ENCODE measurements at regions not wholly inside any gene's neighbourhood (a gene's known extent, or its start where the extent isn't known, plus 50 kb on each side); places are given as distances from the start of the nearest gene placed in this dataset.
"Not testable (repeated sequence)": the region's sequence is repeated elsewhere in the genome, so short reads cannot be mapped to it uniquely, and the experiment has no call there.

- Mint-ChIP-seq H3K27ac (no peak overlapping the region), H3K27me3 (no peaks in the 10 kb centered on the region), H3K4me1 (no peaks in the 10 kb centered on the region), H3K36me3 (ENCODE audit: low read depth) (no peaks in the 10 kb centered on the region), H3K9me3 (ENCODE audit: low read depth) (no peaks in the 10 kb centered on the region), H3K4me3 (no peak overlapping the region)
- intact Hi-C loops (cut with DNase I, micrococcal nuclease), result no loop called here
- ATAC-seq, result no peak
- DNase-seq, result no peak
- ChIA-PET POLR2A (no interaction called here), CTCF (no interaction called here)
Observed at GRCh38 chr10:28894146-28894545, 216.8 kb downstream of the BAMBI start.

GRCh38 chr10:28895671-28896070, 218.3 kb downstream of the BAMBI start:
- H3K36me3 Mint-ChIP-seq (ENCODE audit: low read depth); DNase-seq; H3K4me1 Mint-ChIP-seq; POLR2A ChIA-PET; H3K9me3 Mint-ChIP-seq (ENCODE audit: low read depth); H3K27me3 Mint-ChIP-seq; H3K4me3 Mint-ChIP-seq; CTCF ChIA-PET; H3K27ac Mint-ChIP-seq; intact Hi-C loops (cut with DNase I, micrococcal nuclease); ATAC-seq: not testable (repeated sequence)

GRCh38 chr10:28896791-28897409, 219.6 kb downstream of the BAMBI start:
- DNase-seq; POLR2A ChIA-PET; H3K4me3 Mint-ChIP-seq; H3K27me3 Mint-ChIP-seq; H3K36me3 Mint-ChIP-seq (ENCODE audit: low read depth); intact Hi-C loops (cut with DNase I, micrococcal nuclease); H3K4me1 Mint-ChIP-seq; H3K27ac Mint-ChIP-seq; H3K9me3 Mint-ChIP-seq (ENCODE audit: low read depth); ATAC-seq: not testable (repeated sequence)
- CTCF ChIA-PET, result interaction anchor here (0.6 to 1.2 kb wide), 3 partner anchors 24 to 175 kb away, joined by 3 read pairs; no protein-coding TSS in a partner anchor

- Mint-ChIP-seq H3K36me3 (ENCODE audit: low read depth) (no peaks in the 10 kb centered on the region), H3K9me3 (ENCODE audit: low read depth) (no peaks in the 10 kb centered on the region), H3K27ac (no peak overlapping the region), H3K4me1 (no peaks in the 10 kb centered on the region), H3K27me3 (no peaks in the 10 kb centered on the region), H3K4me3 (no peak overlapping the region)
- ChIA-PET CTCF (interaction anchor here (0.6 to 1.2 kb wide), 2 partner anchors 23 to 157 kb away, joined by 3 read pairs; no protein-coding TSS in a partner anchor), POLR2A (no interaction called here)
- DNase-seq (no peak), ATAC-seq (no peak)
- intact Hi-C loops (cut with DNase I, micrococcal nuclease), result no loop called here
Observed at GRCh38 chr10:28897617-28898464, 220.5 kb downstream of the BAMBI start.

GRCh38 chr10:28902215-28902614, 224.9 kb downstream of the BAMBI start:
- no peak overlapping the region for H3K27ac Mint-ChIP-seq
- intact Hi-C loops (cut with DNase I, micrococcal nuclease), result no loop called here
- H3K9me3 Mint-ChIP-seq (ENCODE audit: low read depth), result no peaks in the 10 kb centered on the region
- DNase-seq (no peak), ATAC-seq (no peak)
- no peaks in the 10 kb centered on the region for H3K4me1 Mint-ChIP-seq
- H3K36me3 Mint-ChIP-seq (ENCODE audit: low read depth), result no peaks in the 10 kb centered on the region
- ChIA-PET CTCF (no interaction called here), POLR2A (no interaction called here)
- H3K4me3 Mint-ChIP-seq, result no peak overlapping the region
- no peaks in the 10 kb centered on the region for H3K27me3 Mint-ChIP-seq

- no peaks in the 10 kb centered on the region for H3K27me3 Mint-ChIP-seq
Observed at GRCh38 chr10:28903063-28903462, 225.7 kb downstream of the BAMBI start.

GRCh38 chr10:28903736-28904135, 226.4 kb downstream of the BAMBI start:
- no peak for DNase-seq
- intact Hi-C loops (cut with DNase I, micrococcal nuclease), result no loop called here
- ATAC-seq, result no peak
- no peaks in the 10 kb centered on the region for H3K4me1 Mint-ChIP-seq
- no peak overlapping the region for H3K4me3 Mint-ChIP-seq
- no peaks in the 10 kb centered on the region for H3K27me3 Mint-ChIP-seq
- H3K36me3 Mint-ChIP-seq (ENCODE audit: low read depth), result no peaks in the 10 kb centered on the region
- ChIA-PET POLR2A (no interaction called here), CTCF (interaction anchor here (0.6 kb wide), 1 partner anchor 546 kb away, joined by 3 read pairs; no protein-coding TSS in a partner anchor)
- no peaks in the 10 kb centered on the region for H3K9me3 Mint-ChIP-seq (ENCODE audit: low read depth)
- no peak overlapping the region for H3K27ac Mint-ChIP-seq

More at GRCh38 chr10:28903063-28903462, 225.7 kb downstream of the BAMBI start:
- Mint-ChIP-seq H3K36me3 (ENCODE audit: low read depth) (no peaks in the 10 kb centered on the region), H3K9me3 (ENCODE audit: low read depth) (no peaks in the 10 kb centered on the region), H3K27ac (no peak overlapping the region), H3K4me1 (no peaks in the 10 kb centered on the region), H3K4me3 (no peak overlapping the region)
- ChIA-PET CTCF (no interaction called here), POLR2A (no interaction called here)
- DNase-seq (no peak), ATAC-seq (no peak)
- intact Hi-C loops (cut with DNase I, micrococcal nuclease), result no loop called here

- no peak overlapping the region for H3K4me3 Mint-ChIP-seq
- H3K27me3 Mint-ChIP-seq, result no peaks in the 10 kb centered on the region
- CTCF ChIA-PET, result no interaction called here
- POLR2A ChIA-PET, result no interaction called here
- no peaks in the 10 kb centered on the region for H3K4me1 Mint-ChIP-seq
- H3K27ac Mint-ChIP-seq, result no peak overlapping the region
- no peaks in the 10 kb centered on the region for H3K9me3 Mint-ChIP-seq (ENCODE audit: low read depth)
- DNase-seq (no peak), ATAC-seq (no peak)
- no peaks in the 10 kb centered on the region for H3K36me3 Mint-ChIP-seq (ENCODE audit: low read depth)
- intact Hi-C loops (cut with DNase I, micrococcal nuclease), result no loop called here
Observed at GRCh38 chr10:28905371-28905770, 228.1 kb downstream of the BAMBI start.

GRCh38 chr10:28906011-28906411, 228.7 kb downstream of the BAMBI start:
- Mint-ChIP-seq H3K9me3 (ENCODE audit: low read depth) (no peaks in the 10 kb centered on the region), H3K36me3 (ENCODE audit: low read depth) (no peaks in the 10 kb centered on the region), H3K4me1 (no peaks in the 10 kb centered on the region), H3K27ac (no peak overlapping the region), H3K27me3 (no peaks in the 10 kb centered on the region), H3K4me3 (no peak overlapping the region)
- ATAC-seq (no peak), DNase-seq (no peak)
- POLR2A ChIA-PET, result no interaction called here
- intact Hi-C loops (cut with DNase I, micrococcal nuclease), result no loop called here
- CTCF ChIA-PET, result no interaction called here

- Mint-ChIP-seq H3K4me1 (no peaks in the 10 kb centered on the region), H3K27me3 (no peaks in the 10 kb centered on the region), H3K9me3 (ENCODE audit: low read depth) (no peaks in the 10 kb centered on the region), H3K36me3 (ENCODE audit: low read depth) (no peaks in the 10 kb centered on the region), H3K27ac (no peak overlapping the region), H3K4me3 (no peak overlapping the region)
- ATAC-seq, result no peak
- DNase-seq, result no peak
- ChIA-PET CTCF (no interaction called here), POLR2A (no interaction called here)
- intact Hi-C loops (cut with DNase I, micrococcal nuclease), result no loop called here
Observed at GRCh38 chr10:28906415-28906814, 229.1 kb downstream of the BAMBI start.

GRCh38 chr10:28906934-28907333, 229.6 kb downstream of the BAMBI start:
- CTCF ChIA-PET, result no interaction called here
- POLR2A ChIA-PET, result no interaction called here

GRCh38 chr10:28909875-28910274, 232.6 kb downstream of the BAMBI start:
- H3K4me3 Mint-ChIP-seq, result no peak overlapping the region
- no peaks in the 10 kb centered on the region for H3K36me3 Mint-ChIP-seq (ENCODE audit: low read depth)
- DNase-seq, result no peak
- H3K9me3 Mint-ChIP-seq (ENCODE audit: low read depth), result no peaks in the 10 kb centered on the region
- no peak for ATAC-seq
- H3K4me1 Mint-ChIP-seq, result no peaks in the 10 kb centered on the region
- no peak overlapping the region for H3K27ac Mint-ChIP-seq
- POLR2A ChIA-PET, result no interaction called here
- CTCF ChIA-PET, result no interaction called here
- intact Hi-C loops (cut with DNase I, micrococcal nuclease), result no loop called here
- no peaks in the 10 kb centered on the region for H3K27me3 Mint-ChIP-seq

More at GRCh38 chr10:28906934-28907333, 229.6 kb downstream of the BAMBI start:
- intact Hi-C loops (cut with DNase I, micrococcal nuclease), result no loop called here
- no peak for DNase-seq
- Mint-ChIP-seq H3K4me3 (no peak overlapping the region), H3K27me3 (no peaks in the 10 kb centered on the region), H3K4me1 (no peaks in the 10 kb centered on the region), H3K36me3 (ENCODE audit: low read depth) (no peaks in the 10 kb centered on the region), H3K27ac (no peak overlapping the region), H3K9me3 (ENCODE audit: low read depth) (no peaks in the 10 kb centered on the region)
- no peak for ATAC-seq
